ENCODE measurements at regions not wholly inside any gene's neighbourhood (a gene's known extent, or its start where the extent isn't known, plus 50 kb on each side); places are given as distances from the start of the nearest gene placed in this dataset.

DNA sequence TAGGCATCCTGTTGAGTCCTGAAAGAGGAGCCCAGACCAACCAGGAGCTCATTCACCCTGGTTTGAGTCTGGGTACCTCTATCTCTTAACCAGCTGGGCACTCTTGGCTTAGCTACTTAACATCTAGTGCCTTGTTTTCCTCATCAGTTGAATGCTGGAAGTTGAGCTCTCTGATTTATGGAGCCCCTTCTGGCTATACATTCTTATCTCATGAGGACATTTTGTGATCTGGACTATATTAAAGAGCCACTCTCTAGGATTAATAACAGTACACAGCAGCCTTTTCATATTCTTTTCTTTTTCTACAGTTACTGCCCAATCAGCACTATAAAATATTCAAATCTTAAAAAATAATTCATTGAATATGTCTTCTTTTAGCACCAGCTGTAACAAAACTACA is 296.9 kb upstream of the RUNX1 start:
- no peak for DNase-seq (ENCODE audit: low read depth, low spot score)

DNA sequence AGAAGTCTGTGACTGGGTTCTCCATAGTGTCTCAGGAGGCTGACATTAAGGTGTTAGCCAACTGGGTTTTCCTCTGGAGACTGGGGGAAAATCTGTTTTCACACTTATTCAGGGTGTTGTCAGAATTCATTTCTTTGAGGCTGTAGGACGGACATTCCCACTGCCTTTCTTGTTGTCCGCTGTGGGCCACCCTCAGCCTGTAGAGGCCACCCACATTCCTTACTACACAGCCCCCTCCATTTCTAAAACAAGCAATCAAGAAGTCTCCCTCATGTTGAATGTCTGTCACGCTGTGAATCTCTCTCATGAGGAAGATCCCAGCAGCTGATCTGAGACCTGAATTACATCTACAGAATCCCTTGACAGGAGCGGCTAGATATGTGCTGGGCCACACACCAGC is 295.5 kb upstream of the RUNX1 start:
- no peak for DNase-seq (ENCODE audit: low read depth, low spot score)

DNA sequence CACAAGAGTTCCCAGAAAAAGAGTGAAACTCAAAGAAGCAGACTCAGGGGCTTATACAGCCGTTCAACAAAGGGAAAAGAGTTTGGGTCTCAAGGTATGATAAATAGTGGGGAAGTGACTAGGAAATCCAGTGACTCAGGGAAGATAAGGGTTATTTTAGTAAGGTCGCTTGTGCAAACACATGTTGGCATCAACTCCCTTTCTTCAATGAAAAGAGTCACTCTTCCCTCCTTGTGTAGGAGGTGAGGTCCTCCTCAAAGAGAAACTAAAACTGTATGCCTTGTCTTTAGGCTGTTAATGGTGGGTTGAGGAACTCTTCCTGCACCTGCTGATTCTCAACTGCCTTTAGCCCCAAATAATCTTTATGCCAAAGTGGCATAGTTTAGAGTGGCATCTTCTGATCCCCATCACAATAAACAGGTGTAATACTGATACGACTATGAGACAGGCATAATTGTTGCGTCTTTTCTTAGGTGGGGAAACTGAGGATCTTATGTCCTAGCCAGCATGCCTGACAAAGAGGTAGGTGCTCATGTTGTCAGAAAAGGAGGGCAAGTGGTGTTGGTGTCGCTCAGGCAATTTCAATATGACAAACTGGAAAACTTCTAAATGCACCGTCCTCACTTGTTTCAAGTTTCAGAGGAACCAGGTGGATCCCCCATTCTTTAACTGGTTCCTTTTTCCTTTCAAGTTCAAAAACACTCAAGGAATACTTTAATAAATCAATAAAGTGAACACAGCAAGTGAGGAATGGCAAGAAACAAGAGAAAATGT is 294.1 kb upstream of the RUNX1 start:
- DNase-seq (ENCODE audit: low read depth, low spot score): no peak

DNA sequence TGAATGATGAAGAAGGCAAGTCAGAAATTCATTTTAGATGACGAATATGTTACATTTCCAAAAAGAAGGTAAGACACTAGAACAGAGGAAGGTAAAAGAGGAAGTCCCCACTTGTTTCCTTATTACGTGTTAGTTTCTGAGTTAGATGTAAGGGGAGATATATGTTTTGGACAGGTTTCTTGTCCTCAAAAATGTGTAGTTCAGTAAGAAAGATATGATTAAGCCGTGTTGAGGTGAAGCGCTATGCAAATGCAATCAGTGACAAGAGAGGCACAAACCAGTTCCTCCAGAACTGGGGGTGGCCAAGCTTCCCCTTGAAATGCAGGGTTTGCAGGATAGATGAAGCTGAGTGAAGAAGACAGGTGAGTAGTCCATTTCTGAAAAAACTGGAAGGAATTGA is 293.3 kb upstream of the RUNX1 start:
- DNase-seq (ENCODE audit: low read depth, low spot score): no peak

DNA sequence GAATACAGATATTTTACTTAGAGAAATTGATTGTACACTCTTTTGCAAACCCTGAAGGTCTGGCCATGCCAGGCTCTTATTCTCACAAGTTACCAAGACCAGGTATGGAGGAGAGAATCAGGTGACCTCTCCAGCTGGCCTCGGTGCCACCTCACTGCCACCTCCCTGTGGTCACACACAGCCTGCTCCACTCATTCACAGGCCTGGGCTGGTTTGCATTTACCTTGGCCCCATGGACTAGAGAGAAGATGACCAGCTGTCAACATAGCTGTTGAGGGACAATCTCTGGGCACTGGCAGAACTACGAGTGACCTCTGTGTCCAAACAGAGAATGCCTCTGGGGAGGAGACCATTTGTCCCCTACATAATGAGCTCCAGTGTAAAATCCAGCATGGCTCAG is 291.2 kb upstream of the RUNX1 start:
- DNase-seq (ENCODE audit: low read depth, low spot score): no peak

DNA sequence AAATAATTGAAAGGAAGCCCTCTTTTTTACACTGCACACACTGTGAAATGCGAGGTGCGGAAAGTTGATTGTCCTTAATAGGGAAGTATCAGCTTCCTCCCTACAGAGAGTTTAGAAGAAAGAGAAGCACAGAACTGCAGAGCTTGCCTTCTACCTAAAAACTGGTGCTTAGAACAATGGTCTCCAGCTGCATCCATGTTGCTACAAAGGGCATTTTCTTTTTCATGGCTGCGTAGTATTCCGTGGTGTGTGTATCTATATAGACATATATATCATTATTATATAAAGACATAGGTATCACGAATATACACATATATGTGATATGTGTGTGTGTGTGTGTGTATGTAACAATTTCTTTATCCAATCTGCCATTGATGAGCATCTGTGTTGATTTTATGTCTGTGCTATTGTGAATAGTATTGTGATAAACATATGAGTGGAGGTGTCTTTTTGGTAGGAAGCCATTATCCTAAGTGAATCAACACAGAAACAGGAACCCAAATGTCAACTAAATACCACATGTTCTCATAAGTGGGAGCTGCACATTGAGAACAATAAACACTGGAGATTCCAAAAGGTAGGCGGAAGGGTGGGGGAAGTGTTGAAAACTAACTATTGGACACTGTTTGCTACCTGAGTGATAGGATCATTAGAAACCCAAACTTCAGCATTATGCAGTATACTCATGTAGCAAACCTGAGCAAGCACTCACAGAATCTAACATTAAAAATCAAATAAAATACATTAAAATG is 290.0 kb upstream of the RUNX1 start:
- no peak for DNase-seq (ENCODE audit: low read depth, low spot score)

DNA sequence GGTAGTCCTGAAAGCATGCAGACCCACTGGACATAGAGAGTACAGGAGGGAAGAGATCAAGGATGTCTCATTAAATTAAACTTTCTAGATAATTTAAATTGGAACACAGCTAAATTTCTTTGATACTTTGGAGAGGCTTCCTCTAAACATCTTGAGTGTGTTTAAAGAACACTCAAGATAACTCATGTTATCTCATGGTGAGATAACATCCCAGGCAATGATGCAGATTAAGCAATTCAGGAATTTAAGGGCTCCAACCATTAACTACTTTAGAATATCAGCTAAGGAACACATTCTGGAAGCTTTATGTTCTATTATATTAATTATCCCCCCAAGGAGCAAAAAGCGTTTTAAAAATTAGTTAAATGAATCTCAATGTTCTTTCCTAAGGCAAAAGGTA is 289.2 kb upstream of the RUNX1 start:
- DNase-seq (ENCODE audit: low read depth, low spot score): no peak

DNA sequence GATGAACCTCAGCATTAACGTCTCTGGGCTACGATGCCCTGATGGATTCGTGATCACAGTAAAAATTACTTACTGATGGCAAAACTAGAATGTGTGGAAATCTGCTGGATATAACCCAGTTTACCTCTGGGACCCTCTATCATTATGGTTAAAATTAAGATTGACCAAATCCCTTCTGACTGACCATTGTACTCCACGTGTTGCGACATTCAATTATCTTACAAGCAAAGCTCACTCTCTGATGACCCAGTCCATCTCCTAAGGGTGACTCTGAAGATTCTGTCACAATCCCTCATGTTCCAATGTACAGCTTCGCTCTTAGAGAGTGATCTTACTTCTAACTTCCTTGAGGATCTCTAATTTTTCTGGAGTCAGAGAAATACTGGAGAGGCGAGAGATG is 288.5 kb upstream of the RUNX1 start:
- DNase-seq (ENCODE audit: low read depth, low spot score): no peak

DNA sequence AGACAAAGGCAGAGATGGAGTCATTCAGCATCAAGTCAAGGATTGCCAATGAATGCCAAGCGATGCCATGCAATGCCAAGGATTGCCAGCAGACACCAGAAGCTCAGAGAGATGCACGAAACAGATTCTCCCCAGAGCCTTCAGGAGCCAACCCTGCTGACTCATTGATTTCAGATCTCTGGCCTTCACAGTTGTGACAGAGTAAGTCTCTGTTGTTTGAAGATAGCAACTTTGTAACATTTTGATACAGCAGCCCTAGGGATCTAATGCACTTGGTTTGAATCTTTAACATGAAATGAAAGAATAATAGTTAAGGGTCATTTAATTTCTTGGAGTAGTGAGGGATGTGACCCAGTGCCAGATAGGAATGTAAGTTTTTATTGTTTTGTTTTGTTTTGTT is 287.4 kb upstream of the RUNX1 start:
- DNase-seq (ENCODE audit: low read depth, low spot score): no peak

DNA sequence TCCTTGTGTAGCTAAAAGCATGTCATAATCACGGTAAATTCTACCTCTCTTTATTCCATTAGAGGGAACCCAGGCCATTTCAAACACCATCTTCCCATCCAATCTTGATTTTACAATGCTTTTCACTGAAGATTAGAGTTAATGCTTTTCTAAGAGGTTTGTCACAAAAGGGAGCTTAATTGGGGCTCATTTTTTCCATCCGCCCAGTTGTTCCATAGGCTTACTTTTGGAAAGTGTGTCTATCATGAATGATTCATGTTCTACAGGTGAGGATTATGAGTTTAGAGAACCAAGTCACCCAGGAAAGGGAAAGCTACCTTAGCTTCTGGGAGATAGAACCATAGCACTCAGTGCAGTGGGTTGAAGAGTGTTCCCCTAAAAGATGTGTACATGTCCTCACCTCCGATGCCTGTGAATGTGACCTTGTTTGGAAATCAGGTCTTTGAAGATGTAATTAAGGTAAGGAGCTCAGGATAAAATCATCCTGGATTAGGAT is 286.9 kb upstream of the RUNX1 start:
- no peak for DNase-seq (ENCODE audit: low read depth, low spot score)

DNA sequence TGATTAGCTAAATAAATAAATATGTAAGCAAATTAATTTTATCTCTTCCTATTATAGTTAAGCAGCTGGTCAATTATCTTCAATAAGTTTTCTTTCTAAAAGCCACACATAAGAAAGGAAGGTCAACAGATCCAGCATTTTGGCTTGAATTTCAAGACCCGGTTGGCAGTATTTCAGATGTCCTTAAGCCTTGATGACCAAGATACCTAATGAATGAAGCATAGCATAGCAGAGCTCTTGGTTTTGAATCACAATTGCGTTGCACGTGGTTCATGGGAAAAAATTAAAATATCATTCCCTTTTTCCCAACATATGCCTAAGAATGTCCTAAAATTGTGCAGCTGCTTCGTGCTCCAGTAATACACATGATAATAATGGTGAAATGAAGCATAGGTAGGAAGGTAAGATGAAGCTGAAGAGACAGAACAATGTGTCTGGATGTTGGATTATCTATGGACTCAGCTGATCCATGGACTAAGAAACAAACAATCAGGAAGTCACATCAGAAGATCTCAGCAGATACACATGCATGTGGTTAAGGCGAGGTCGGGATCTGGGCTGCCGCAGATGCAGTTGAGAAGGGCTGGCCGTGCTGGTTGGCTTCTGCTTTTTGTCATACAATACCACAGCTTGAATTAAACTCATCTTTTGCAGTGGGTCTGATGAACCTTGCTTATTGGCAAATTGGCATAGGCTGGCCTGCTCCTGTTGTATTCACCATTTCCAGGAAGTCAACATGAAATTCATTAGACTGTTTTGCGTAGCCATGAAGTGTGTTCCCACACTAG is 284.9 kb upstream of the RUNX1 start:
- no peak for DNase-seq (ENCODE audit: low read depth, low spot score)

DNA sequence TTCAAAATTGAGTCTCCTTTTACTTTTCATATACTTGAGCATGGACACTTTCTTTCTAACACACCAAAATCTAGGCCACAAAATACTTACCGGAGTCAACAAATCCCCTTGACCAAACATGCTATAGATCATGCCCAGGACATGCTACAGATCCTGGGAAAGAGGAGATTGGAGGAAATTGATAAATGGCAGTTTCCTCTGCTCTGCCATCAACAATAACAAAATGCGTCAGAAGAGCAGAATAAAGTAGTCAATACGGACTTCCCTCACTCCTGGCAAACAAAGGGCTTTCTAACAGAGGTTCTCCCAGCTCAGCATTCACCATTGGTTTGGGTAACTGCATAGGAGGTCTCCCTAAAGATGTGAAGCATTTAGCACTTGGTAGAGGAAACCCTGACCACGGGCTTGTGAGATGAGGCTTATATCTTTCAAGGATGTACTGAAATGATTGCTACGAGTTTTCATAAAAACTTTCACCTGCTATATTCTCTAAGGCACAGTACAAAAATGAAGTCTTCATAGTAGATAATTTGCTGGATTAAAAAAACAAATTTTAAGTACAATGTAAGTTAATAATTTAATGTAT is 283.8 kb upstream of the RUNX1 start:
- no peak for DNase-seq (ENCODE audit: low read depth, low spot score)

DNA sequence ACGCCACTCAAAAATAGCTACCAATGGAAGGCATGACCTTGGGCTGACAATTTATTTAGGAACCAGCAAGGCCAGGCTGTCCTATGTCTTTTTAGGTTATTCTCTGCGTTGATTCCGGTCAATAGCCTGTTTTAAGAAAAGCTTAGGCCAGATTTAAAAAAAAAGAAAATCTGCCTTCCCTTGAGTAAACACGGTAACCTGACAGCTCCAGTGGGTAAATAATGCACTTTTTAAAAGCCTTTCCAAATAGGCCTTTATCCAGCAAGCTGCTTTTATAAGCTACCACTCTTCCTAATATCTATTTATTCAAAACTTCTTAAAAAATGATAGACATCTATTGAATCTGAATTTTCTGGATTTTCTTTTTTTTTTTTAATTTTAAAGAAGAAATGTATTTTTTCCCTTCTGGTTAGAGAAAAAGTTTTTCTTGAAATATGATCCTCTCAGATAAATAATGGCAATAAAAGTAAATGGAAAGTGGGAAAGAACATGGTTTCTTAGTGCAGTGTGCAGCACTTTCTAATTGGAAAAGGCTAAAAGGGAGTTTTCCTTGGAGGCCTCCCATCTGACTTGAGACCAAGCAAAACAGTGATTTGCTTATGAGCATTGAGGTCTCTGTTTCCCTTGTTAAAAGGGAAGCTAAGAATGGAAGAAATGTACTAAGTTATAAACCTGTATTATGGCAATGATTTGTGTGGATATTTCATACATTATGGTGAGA is 281.0 kb upstream of the RUNX1 start:
- DNase-seq (ENCODE audit: low read depth, low spot score): peak; percentile 29

DNA sequence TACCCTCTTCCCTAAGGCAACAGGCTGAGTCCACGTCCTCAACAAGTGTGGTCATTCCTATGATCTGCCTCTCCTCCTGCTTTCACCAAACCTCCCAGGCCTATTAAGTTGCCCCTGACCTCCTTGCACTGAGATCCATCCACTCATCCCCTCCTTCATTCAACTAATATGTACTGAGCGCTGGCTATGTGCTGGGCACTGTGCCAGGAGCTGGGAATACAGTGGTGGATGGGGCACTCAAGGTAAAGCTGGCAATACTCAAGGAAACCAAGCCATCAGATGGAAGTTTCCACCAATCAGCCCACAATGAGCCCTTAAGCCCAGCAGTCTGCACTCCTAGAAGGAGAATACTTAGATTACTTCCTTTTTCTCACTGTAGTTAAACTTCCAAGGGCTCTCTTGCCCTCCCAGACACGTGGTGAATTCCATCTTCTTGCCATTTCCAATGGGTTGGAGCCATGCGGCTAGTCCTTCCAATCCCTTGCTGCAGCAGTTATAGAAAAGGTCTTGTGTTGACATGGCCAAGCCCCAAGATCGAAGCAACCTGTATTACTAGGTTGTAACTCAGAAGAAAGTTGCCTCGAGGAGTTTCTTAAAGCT is 279.9 kb upstream of the RUNX1 start:
- no peak for DNase-seq (ENCODE audit: low read depth, low spot score)

DNA sequence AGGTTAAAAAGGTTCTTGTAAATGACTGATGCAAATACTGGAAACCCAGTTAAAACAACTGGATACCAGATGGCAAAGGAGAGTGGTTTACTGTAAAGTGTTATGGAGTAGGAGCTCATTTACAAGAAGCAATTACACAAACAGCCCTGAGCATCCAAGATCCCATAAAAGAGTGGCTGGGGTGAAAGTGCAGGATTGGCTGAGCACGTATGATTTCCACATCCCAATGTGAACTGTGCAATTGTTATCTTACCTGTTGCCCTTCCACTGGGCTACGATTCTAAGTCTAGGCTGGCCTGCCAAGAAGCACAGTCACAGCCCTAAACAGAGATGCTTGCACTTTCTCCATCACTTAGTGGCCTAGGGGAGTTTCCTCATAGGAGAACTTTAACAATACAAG is 277.6 kb upstream of the RUNX1 start:
- no peak for DNase-seq (ENCODE audit: low read depth, low spot score)

DNA sequence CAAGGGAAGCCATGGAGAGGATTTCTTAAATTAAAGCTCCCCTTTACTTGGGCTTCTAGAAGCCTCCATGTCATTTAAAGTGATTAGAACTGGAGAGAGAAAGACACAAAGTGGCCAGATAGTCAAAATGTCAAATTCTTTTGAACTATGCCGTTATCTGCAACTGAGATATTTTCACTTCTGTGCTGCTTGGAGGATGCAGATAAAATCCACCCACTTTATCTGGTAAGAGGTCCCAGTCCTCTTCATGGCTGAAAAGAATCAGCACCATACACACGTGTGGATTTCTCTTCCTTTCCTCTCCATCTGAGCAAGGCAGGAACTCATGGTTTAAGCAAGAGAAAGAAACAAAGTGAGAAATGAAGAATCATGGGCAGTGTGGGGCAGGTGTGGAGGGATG is 276.9 kb upstream of the RUNX1 start:
- no peak for DNase-seq (ENCODE audit: low read depth, low spot score)

DNA sequence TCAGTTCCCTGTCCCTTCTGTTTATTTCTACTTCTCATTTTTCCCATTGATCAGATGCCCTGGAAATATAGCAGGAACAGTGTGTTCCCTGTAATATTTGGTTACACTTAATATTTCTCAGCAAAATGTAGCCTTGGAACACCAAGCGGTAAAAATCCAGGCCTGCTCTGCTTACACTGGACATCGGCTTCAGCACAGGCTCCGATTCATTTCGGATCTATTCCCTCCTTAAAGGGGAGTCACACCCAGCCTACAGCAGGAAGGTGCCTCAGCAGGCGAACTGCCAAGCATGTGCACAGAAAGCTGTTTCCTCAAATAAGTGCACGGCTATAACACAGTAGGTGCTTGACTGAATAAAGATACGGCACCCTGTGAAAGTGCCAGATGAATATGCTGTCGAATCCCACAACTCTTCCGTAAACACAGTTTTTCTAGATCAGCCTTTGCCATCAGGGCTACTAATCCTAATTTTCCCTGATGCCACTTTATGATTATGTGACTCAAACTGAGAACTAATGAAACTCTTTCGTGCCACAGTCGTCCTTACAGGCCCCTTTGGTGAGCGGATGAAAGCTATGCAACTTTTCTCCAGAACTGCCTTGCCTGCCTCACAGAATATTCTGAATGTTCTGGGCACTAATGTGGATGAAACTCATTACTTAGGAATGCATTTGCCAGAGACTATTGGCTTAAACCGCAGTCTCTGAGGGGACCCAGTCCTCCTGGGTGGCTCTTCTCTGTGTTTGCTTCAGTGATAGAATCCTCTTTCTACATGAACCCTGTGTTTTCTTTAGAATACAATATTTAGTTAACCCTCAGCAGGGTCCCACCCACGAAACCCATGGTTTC is 275.5 kb upstream of the RUNX1 start:
- peak; percentile 64 for DNase-seq (ENCODE audit: low read depth, low spot score)

DNA sequence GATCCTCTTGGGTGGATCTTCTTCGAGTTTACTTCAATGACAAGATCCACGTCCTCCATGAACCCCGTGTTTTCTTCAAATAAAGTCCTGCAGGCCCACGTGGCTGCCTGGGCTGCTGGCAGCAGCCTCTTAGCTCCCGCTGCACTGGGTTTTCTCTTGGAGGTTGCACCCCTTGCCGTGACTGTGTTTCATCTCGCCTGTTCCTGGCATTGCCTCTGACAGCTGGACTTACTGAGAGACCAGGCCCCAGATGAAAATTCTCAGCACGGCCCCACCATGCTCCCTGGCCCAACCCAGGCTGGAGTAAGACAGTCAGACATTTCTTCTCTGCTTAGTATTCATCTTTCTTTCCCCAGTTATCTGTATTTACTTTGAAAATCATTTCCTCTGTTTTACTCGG is 274.8 kb upstream of the RUNX1 start:
- no peak for DNase-seq (ENCODE audit: low read depth, low spot score)

DNA sequence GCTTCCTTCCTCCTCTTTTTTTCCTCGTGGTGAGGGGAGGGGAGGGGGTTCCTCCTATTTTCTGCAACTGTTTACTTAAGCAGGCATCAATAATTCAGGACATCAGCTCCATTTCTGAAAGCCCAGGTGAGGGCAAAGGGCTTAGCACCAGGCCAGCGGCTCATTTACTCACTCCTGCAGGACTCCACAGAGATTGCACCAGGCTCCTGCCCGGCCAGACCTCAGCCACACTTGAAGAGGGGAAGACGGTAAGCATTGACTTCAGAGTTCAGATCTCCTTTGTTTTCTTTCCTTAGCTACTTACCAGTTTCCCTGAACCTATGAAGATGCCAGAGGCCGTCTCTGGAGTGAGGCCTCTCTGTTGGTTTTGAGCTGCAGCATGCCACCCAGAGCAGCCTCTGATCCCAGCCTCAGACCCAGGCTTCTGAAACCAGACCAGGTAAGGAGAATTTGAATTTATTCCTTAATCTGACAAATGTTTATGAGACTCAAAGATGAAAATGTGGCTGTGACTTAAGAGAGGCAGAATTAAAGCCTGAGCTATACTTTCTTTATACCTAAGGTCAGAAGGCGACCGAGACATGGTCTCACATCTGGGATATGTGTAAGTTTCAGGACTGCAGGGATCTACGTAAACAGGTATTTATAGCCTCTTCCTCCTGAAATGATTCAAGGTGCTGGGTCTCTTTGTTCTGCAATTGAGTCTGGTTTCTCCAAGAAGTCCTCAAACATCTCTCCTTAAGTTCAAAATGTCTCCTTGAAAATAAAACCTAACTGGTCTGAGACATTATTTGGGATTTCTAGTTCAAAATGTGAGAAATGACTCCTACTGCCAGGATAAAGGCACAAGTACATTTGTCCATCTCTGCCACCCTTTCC is 272.5 kb upstream of the RUNX1 start:
- no peak for DNase-seq (ENCODE audit: low read depth, low spot score)
